HepG2 (cell line): ENCODE measurements at regions not wholly inside any gene's neighbourhood (a gene's known extent, or its start where the extent isn't known, plus 50 kb on each side); places are given as distances from the start of the nearest gene placed in this dataset.

ENCODE experiments used
- ATAC-seq: fragments of 200-7000 bp; cut with Tn5 transposase; 3 replicates; pipeline ENCODE4 v1.9.1; 2020; ENCODE audit warnings: mild to moderate bottlenecking, moderate library complexity
- BruUV-seq: library from RNA; stranded (reverse); fragments of 400-500 nt; replicated peaks from 2 replicates; lab custom pipeline; 2021; lab: Mats Ljungman, UMichigan
- CTCF ChIA-PET: fragments of 300-600 bp; formaldehyde crosslinking; extraction: SDS; loops from one replicate; lab custom pipeline; 2021; ENCODE audit warnings: low total read pairs, inconsistent platforms, low intra/inter-chr PET ratio; lab: Yijun Ruan, JAX
- POLR2A ChIA-PET: fragments of 350-600 bp; sonication (Branson Sonifier 250); formaldehyde crosslinking; loops from one replicate; lab custom pipeline; 2020; ENCODE audit warnings: antibody characterized with exemption, inconsistent platforms; lab: Yijun Ruan, JAX
- DNase-seq: peaks from one replicate; pipeline ENCODE4 v3.0.0-alpha.2; 2015; ENCODE audit warnings: low spot score
- FAIRE-seq: peaks from 3 replicates; lab custom pipeline; 2011; peaks lifted over from hg19 to GRCh38; lab: Jason Lieb, UNC
- H2AFZ ChIP-seq: one replicate; pipeline ENCODE4 v1.6.1; 2011; ENCODE audit warnings: low read length, inconsistent platforms
- H3K27ac ChIP-seq: fragments of 300-600 bp; 3 replicates; pipeline ENCODE4 v1.8.0; 2011; ENCODE audit warnings: mixed run types, mild to moderate bottlenecking, mixed read lengths, low read length, inconsistent platforms; ENCODE audit not compliant: insufficient read depth; ENCODE audit errors: extremely low read length
- H3K27me3 ChIP-seq, 2 experiments: fragments of 200-600 bp in 1 of 2; 2 replicates in 1 of 2; 3 replicates in 1 of 2; pipeline versions ENCODE4 v1.6.0 to v1.8.0; 2011; ENCODE audit warnings: low read length in 2 of 2, mild to moderate bottlenecking in 2 of 2, moderate library complexity in 2 of 2, inconsistent platforms in 1 of 2; ENCODE audit not compliant: insufficient read depth in 2 of 2, control insufficient read depth in 1 of 2
- H3K36me3 ChIP-seq, 2 experiments: fragments of 200-600 bp in 1 of 2; replicated peaks in 1 of 2; 2 replicates in 1 of 2; 3 replicates in 1 of 2; pipeline versions ENCODE4 v1.5.1 to v1.8.0; 2011; ENCODE audit warnings: low read length in 2 of 2, inconsistent platforms in 1 of 2; ENCODE audit not compliant: insufficient read depth in 2 of 2, control insufficient read depth in 1 of 2
- H3K4me1 ChIP-seq: 2 replicates; pipeline ENCODE4 v1.5.1; 2012; ENCODE audit warnings: low read length, inconsistent platforms; ENCODE audit not compliant: insufficient read depth
- H3K4me2 ChIP-seq: 2 replicates; pipeline ENCODE4 v1.6.0; 2011; ENCODE audit warnings: low read depth, low read length, inconsistent platforms
- H3K4me3 ChIP-seq, 3 experiments: fragments of 200-600 bp in 1 of 3; sonication (generic), shearing (Covaris generic) in 1 of 3; replicated peaks in 1 of 3; 2 replicates each; pipeline ENCODE4 v1.5.1; 2011 to 2016; ENCODE audit warnings: low read length in 3 of 3, inconsistent platforms in 2 of 3, low read depth in 2 of 3, mild to moderate bottlenecking in 2 of 3, control low read depth in 1 of 3, mixed read lengths in 1 of 3; ENCODE audit not compliant: insufficient read depth in 1 of 3
- H3K79me2 ChIP-seq: one replicate; pipeline ENCODE4 v1.6.1; 2011; ENCODE audit warnings: low read length, inconsistent platforms; ENCODE audit not compliant: insufficient read depth
- H3K9ac ChIP-seq: 2 replicates; pipeline ENCODE4 v1.6.0; 2011; ENCODE audit warnings: mild to moderate bottlenecking, low read depth, low read length, inconsistent platforms; ENCODE audit not compliant: insufficient read depth
- H3K9me3 ChIP-seq: 2 replicates; pipeline ENCODE4 v1.5.1; 2012; ENCODE audit warnings: mild to moderate bottlenecking, low read length
- H4K20me1 ChIP-seq: 2 replicates; pipeline ENCODE4 v1.6.0; 2011; ENCODE audit warnings: inconsistent platforms, mild to moderate bottlenecking, low read length, moderate library complexity; ENCODE audit not compliant: insufficient read depth
- ATF6 ChIP-seq: sonication (generic); formaldehyde crosslinking; conservative IDR thresholded peaks from 2 replicates; pipeline ENCODE4 v1.4.0; 2020; ENCODE audit warnings: missing genetic modification reagents
- CERS6 ChIP-seq: sonication (generic); formaldehyde crosslinking; IDR thresholded peaks from 2 replicates; pipeline ENCODE4 v1.5.0; 2020; ENCODE audit warnings: missing genetic modification reagents
- CHD4 ChIP-seq: fragments of 200-600 bp; sonication (generic); IDR thresholded peaks from 2 replicates; pipeline ENCODE4 v1.7.0; 2017; ENCODE audit warnings: mild to moderate bottlenecking, low read length, borderline replicate concordance
- CSRNP1 ChIP-seq: sonication (generic); formaldehyde crosslinking; IDR thresholded peaks from 2 replicates; pipeline ENCODE4 v1.8.1; 2023; ENCODE audit warnings: mild to moderate bottlenecking, missing genetic modification reagents
- GPBP1L1 ChIP-seq: sonication (generic); formaldehyde crosslinking; IDR thresholded peaks from 2 replicates; pipeline ENCODE4 v1.5.0; 2020; ENCODE audit warnings: mild to moderate bottlenecking, missing genetic modification reagents
- HMGA1 ChIP-seq: sonication (generic); formaldehyde crosslinking; conservative IDR thresholded peaks from 2 replicates; pipeline ENCODE4 v1.4.0; 2020; ENCODE audit warnings: missing genetic modification reagents
- MBNL3 ChIP-seq: fragments of 250-450 bp; sonication (Bioruptor Pico); conservative IDR thresholded peaks from 2 replicates; pipeline ENCODE4 v1.8.0; 2022; ENCODE audit warnings: mild to moderate bottlenecking, inconsistent platforms
- RELA ChIP-seq: sonication (generic); formaldehyde crosslinking; IDR thresholded peaks from 2 replicates; pipeline ENCODE4 v1.4.0; 2020; ENCODE audit warnings: missing genetic modification reagents
- RFXANK ChIP-seq: IDR thresholded peaks from 2 replicates; pipeline ENCODE4 v1.6.1; 2016
- U2AF2 ChIP-seq: fragments of 200-400 bp; formaldehyde crosslinking; IDR thresholded peaks from 2 replicates; pipeline ENCODE4 v1.6.1; 2017; ENCODE audit warnings: low read depth, mild to moderate bottlenecking, low read length
- YEATS4 ChIP-seq: sonication (generic); formaldehyde crosslinking; IDR thresholded peaks from 2 replicates; pipeline ENCODE4 v1.4.0; 2020; ENCODE audit warnings: missing genetic modification reagents, borderline replicate concordance
- ZFYVE20 ChIP-seq: sonication (generic); formaldehyde crosslinking; IDR thresholded peaks from 2 replicates; pipeline ENCODE4 v1.8.0; 2023; ENCODE audit warnings: low read depth, mild to moderate bottlenecking, moderate library complexity, missing genetic modification reagents, borderline replicate concordance
- ZNF550 ChIP-seq: sonication (generic); formaldehyde crosslinking; IDR thresholded peaks from 2 replicates; pipeline ENCODE4 v1.4.0; 2020; ENCODE audit warnings: mild to moderate bottlenecking, missing genetic modification reagents, borderline replicate concordance
- ZNF792 ChIP-seq: IDR thresholded peaks from 2 replicates; pipeline ENCODE4 v1.6.1; 2016
- in situ Hi-C: cut with HindIII; loops from 2 replicates; pipeline ENCODE4 v1.10.0; 2017; ENCODE audit warnings: low pct_unique_long_range_greater_than_20kb; ENCODE audit not compliant: extremely low pct_ligation_motif_present
- intact Hi-C: fragments of 100-400 bp; cut with micrococcal nuclease; formaldehyde crosslinking; loops from one replicate; pipeline ENCODE4 v1.10.0; 2022; ENCODE audit not compliant: unreplicated experiment

- TF ChIP-seq HMGA1 (CRISPR knock-in tag) (no peak), ZNF550 (CRISPR knock-in tag) (no peak), RELA (CRISPR knock-in tag) (no peak)
- TF ChIP-seq, all 625 proteins: peak for 0
These were observed 104.1 kb downstream of the ZFP64 start (continued) for GRCh38 chr20:52087471-52087870.

- no peak overlapping the region for H3K9ac ChIP-seq
- ChIA-PET CTCF (interaction anchor here (1.2 kb wide), 1 partner anchor 448 kb away, joined by 4 read pairs; no protein-coding TSS in a partner anchor), POLR2A (no interaction called here)
- no peaks in the 10 kb centered on the region for H3K79me2 ChIP-seq
- peaks cover 12% of the 10 kb centered on the region; the same call in 1 of the 2 replicates for H3K4me1 ChIP-seq
- H3K27me3 ChIP-seq = no peaks in the 10 kb centered on the region
- ATAC-seq = no peak
- H3K4me2 ChIP-seq = no peak overlapping the region
- in situ Hi-C loops = loop anchor here (25.0 kb wide), 1 partner anchor 1100 kb away; no protein-coding TSS in a partner anchor
- H3K27ac ChIP-seq = no peak overlapping the region
- DNase-seq = no peak
- peaks cover 0 to 5% of the 10 kb centered on the region in 2 experiments; a peak in 2 of 5 replicates for H3K36me3 ChIP-seq
- intact Hi-C loops = no loop called here
- H2AFZ ChIP-seq = no peak overlapping the region
- no TSS peak for BruUV-seq
- H3K4me3 ChIP-seq = no peak overlapping the region
- H3K9me3 ChIP-seq = peaks cover 27% of the 10 kb centered on the region
- no peaks in the 10 kb centered on the region for H4K20me1 ChIP-seq
- no peak for FAIRE-seq
- TF ChIP-seq ATF6 (CRISPR knock-in tag) (no peak), CSRNP1 (CRISPR knock-in tag) (no peak), ZFYVE20 (CRISPR knock-in tag) (no peak), YEATS4 (CRISPR knock-in tag) (no peak), CHD4 (peak; percentile 48; the same call in 1 of the 2 replicates), GPBP1L1 (CRISPR knock-in tag) (no peak), RFXANK (CRISPR knock-in tag) (no peak), MBNL3 (CRISPR knock-in tag) (no peak), CERS6 (no peak), U2AF2 (no peak), ZNF792 (CRISPR knock-in tag) (no peak)
These were observed 104.7 kb downstream of the ZFP64 start for GRCh38 chr20:52086878-52087277.
